ENCODE measurements at regions not wholly inside any gene's neighbourhood (a gene's known extent, or its start where the extent isn't known, plus 50 kb on each side); places are given as distances from the start of the nearest gene placed in this dataset.

- no peak overlapping the region for H2AFZ ChIP-seq
- H3K9me2 ChIP-seq (ENCODE audit: insufficient read depth): no peaks in the 10 kb centered on the region
- no peak for DNase-seq
- no peak overlapping the region for H3K9ac ChIP-seq
- no peaks in the 10 kb centered on the region for H3K36me3 ChIP-seq (ENCODE audit: low read depth)
- H3K79me2 ChIP-seq (ENCODE audit: insufficient read depth): peaks cover 25% of the 10 kb centered on the region
- TF ChIP-seq EZH2phosphoT487 (IDR thresholded peaks at IDR 0.05; ENCODE audit: insufficient read depth, low read depth): no peak
- TF ChIP-seq EZH2 (IDR thresholded peaks at IDR 0.05; ENCODE audit: insufficient read depth, poor library complexity, severe bottlenecking): no peak
- no peaks in the 10 kb centered on the region for H4K20me1 ChIP-seq (ENCODE audit: insufficient read depth)
- H3K27ac ChIP-seq: no peak overlapping the region
- in situ Hi-C loops (cut with MboI): no loop called here
- H3K9me3 ChIP-seq (ENCODE audit: low read depth): no peaks in the 10 kb centered on the region
- no peaks in the 10 kb centered on the region for H3K27me3 ChIP-seq (replicated peaks; ENCODE audit: insufficient read depth)
- H3F3A ChIP-seq (ENCODE audit: insufficient read depth): peaks cover 37% of the 10 kb centered on the region
- H3K4me1 ChIP-seq (ENCODE audit: insufficient read depth): peaks cover 27% of the 10 kb centered on the region
- H3K4me2 ChIP-seq (ENCODE audit: unreplicated experiment): no peak overlapping the region
- WGBS, 2 experiments (ENCODE audit: low coverage in 1 of 2, low lambda C conversion rate in 2 of 2, missing lambda C conversion rate in 2 of 2): 96 to 99% methylated on average over 5 of the region's 5 CpGs
- H3K4me3 ChIP-seq: no peak overlapping the region
Measured at GRCh38 chr14:51585055-51585454, 66.7 kb upstream of the FRMD6 start.

GRCh38 chr14:51592836-51593235 is 58.9 kb upstream of the FRMD6 start:
- H2AFZ ChIP-seq: no peak overlapping the region
- WGBS, 2 experiments (ENCODE audit: low coverage in 1 of 2, low lambda C conversion rate in 2 of 2, missing lambda C conversion rate in 2 of 2): 92 to 100% methylated on average over 2 of the region's 2 CpGs

GRCh38 chr14:51593397-51593796 is 58.3 kb upstream of the FRMD6 start:
- H3K4me2 ChIP-seq (ENCODE audit: unreplicated experiment): no peak overlapping the region
- no peak for DNase-seq
- no peaks in the 10 kb centered on the region for H3K27me3 ChIP-seq (replicated peaks; ENCODE audit: insufficient read depth)
- no peak overlapping the region for H3K9ac ChIP-seq
- peaks cover 19% of the 10 kb centered on the region for H3F3A ChIP-seq (ENCODE audit: insufficient read depth)
- WGBS, 2 experiments (ENCODE audit: low coverage in 1 of 2, low lambda C conversion rate in 2 of 2, missing lambda C conversion rate in 2 of 2): 93 to 94% methylated on average over 5 of the region's 5 CpGs
- no peak overlapping the region for H3K4me3 ChIP-seq
- TF ChIP-seq EZH2 (IDR thresholded peaks at IDR 0.05; ENCODE audit: insufficient read depth, poor library complexity, severe bottlenecking): no peak
- TF ChIP-seq EZH2phosphoT487 (IDR thresholded peaks at IDR 0.05; ENCODE audit: insufficient read depth, low read depth): no peak
- H3K27ac ChIP-seq: no peak overlapping the region
- H3K36me3 ChIP-seq (ENCODE audit: low read depth): no peaks in the 10 kb centered on the region
- in situ Hi-C loops (cut with MboI): no loop called here
- no peaks in the 10 kb centered on the region for H3K9me3 ChIP-seq (ENCODE audit: low read depth)
- H4K20me1 ChIP-seq (ENCODE audit: insufficient read depth): no peaks in the 10 kb centered on the region
- H3K9me2 ChIP-seq (ENCODE audit: insufficient read depth): no peaks in the 10 kb centered on the region
- no peak overlapping the region for H2AFZ ChIP-seq
- peaks cover 23% of the 10 kb centered on the region for H3K79me2 ChIP-seq (ENCODE audit: insufficient read depth)
- H3K4me1 ChIP-seq (ENCODE audit: insufficient read depth): peaks cover 27% of the 10 kb centered on the region

More at GRCh38 chr14:51592836-51593235, 58.9 kb upstream of the FRMD6 start:
- Histone ChIP-seq H3K4me1 (ENCODE audit: insufficient read depth) (peaks cover 22% of the 10 kb centered on the region), H3F3A (ENCODE audit: insufficient read depth) (peaks cover 13% of the 10 kb centered on the region), H3K4me3 (no peak overlapping the region), H3K27me3 (replicated peaks; ENCODE audit: insufficient read depth) (no peaks in the 10 kb centered on the region), H3K36me3 (ENCODE audit: low read depth) (no peaks in the 10 kb centered on the region), H4K20me1 (ENCODE audit: insufficient read depth) (no peaks in the 10 kb centered on the region), H3K27ac (no peak overlapping the region), H3K9ac (no peak overlapping the region), H3K79me2 (ENCODE audit: insufficient read depth) (peaks cover 18% of the 10 kb centered on the region), H3K9me3 (ENCODE audit: low read depth) (no peaks in the 10 kb centered on the region), H3K4me2 (ENCODE audit: unreplicated experiment) (no peak overlapping the region), H3K9me2 (ENCODE audit: insufficient read depth) (no peaks in the 10 kb centered on the region)
- no peak for DNase-seq
- in situ Hi-C loops (cut with MboI): no loop called here
- TF ChIP-seq EZH2phosphoT487 (IDR thresholded peaks at IDR 0.05; ENCODE audit: insufficient read depth, low read depth) (no peak), EZH2 (IDR thresholded peaks at IDR 0.05; ENCODE audit: insufficient read depth, poor library complexity, severe bottlenecking) (no peak)

- H3F3A ChIP-seq (ENCODE audit: insufficient read depth): peaks cover 37% of the 10 kb centered on the region
- TF ChIP-seq EZH2 (IDR thresholded peaks at IDR 0.05; ENCODE audit: insufficient read depth, poor library complexity, severe bottlenecking): no peak
- TF ChIP-seq EZH2phosphoT487 (IDR thresholded peaks at IDR 0.05; ENCODE audit: insufficient read depth, low read depth): no peak
- no peak overlapping the region for H2AFZ ChIP-seq
- no peak for DNase-seq
- no peak overlapping the region for H3K9ac ChIP-seq
- H3K27me3 ChIP-seq (replicated peaks; ENCODE audit: insufficient read depth): no peaks in the 10 kb centered on the region
- H3K36me3 ChIP-seq (ENCODE audit: low read depth): no peaks in the 10 kb centered on the region
- H3K27ac ChIP-seq: peak overlapping the region; percentile 98
- in situ Hi-C loops (cut with MboI): no loop called here
- peaks cover 52% of the 10 kb centered on the region for H3K4me1 ChIP-seq (ENCODE audit: insufficient read depth)
- H3K4me3 ChIP-seq: no peak overlapping the region
- no peak overlapping the region for H3K4me2 ChIP-seq (ENCODE audit: unreplicated experiment)
- H3K9me2 ChIP-seq (ENCODE audit: insufficient read depth): no peaks in the 10 kb centered on the region
- no peaks in the 10 kb centered on the region for H3K9me3 ChIP-seq (ENCODE audit: low read depth)
- no peaks in the 10 kb centered on the region for H4K20me1 ChIP-seq (ENCODE audit: insufficient read depth)
- WGBS, 2 experiments (ENCODE audit: low coverage in 1 of 2, low lambda C conversion rate in 2 of 2, missing lambda C conversion rate in 2 of 2): 94 to 98% methylated on average over 3 of the region's 3 CpGs
- peaks cover 42% of the 10 kb centered on the region for H3K79me2 ChIP-seq (ENCODE audit: insufficient read depth)
Measured at GRCh38 chr14:51595881-51596455, 55.7 kb upstream of the FRMD6 start.
